CD14-positive monocyte (primary cell): ENCODE measurements at regions not wholly inside any gene's neighbourhood (a gene's known extent, or its start where the extent isn't known, plus 50 kb on each side); places are given as distances from the start of the nearest gene placed in this dataset.

Experiments
- DNase-seq, 3 donors: peaks; one replicate each; pipeline ENCODE4 v3.0.0-alpha.2; 2011 to 2022
- H2AFZ ChIP-seq: 2 replicates; pipeline ENCODE4 v1.6.0; 2012; ENCODE audit warnings: mild to moderate bottlenecking, low read depth, low read length, inconsistent platforms; ENCODE audit not compliant: insufficient read depth, poor library complexity, severe bottlenecking
- H3K27ac ChIP-seq, 2 donors: 1 replicate in 1 of 2; 2 replicates in 1 of 2; pipeline ENCODE4 v1.5.1; 2012 to 2013; ENCODE audit warnings: low read length in 2 of 2, control low read depth in 1 of 2, inconsistent platforms in 1 of 2, low read depth in 1 of 2, mild to moderate bottlenecking in 1 of 2
- H3K27me3 ChIP-seq, 2 donors: one replicate each; pipeline versions ENCODE4 v1.6.0 to v1.6.1; 2011 to 2013; ENCODE audit warnings: low read length in 2 of 2; ENCODE audit not compliant: control insufficient read depth in 2 of 2, insufficient read depth in 2 of 2
- H3K36me3 ChIP-seq, 2 donors: replicated peaks in 1 of 2; 1 replicate in 1 of 2; 2 replicates in 1 of 2; pipeline versions ENCODE4 v1.5.1 to v1.6.1; 2012 to 2013; ENCODE audit warnings: low read length in 2 of 2, control low read depth in 1 of 2, inconsistent platforms in 1 of 2, mild to moderate bottlenecking in 1 of 2; ENCODE audit not compliant: insufficient read depth in 2 of 2, control insufficient read depth in 1 of 2
- H3K4me1 ChIP-seq, 2 donors: 1 replicate in 1 of 2; 2 replicates in 1 of 2; pipeline versions ENCODE4 v1.5.1 to v1.6.1; 2012 to 2013; ENCODE audit warnings: low read length in 2 of 2, control low read depth in 1 of 2, inconsistent platforms in 1 of 2, mild to moderate bottlenecking in 1 of 2, moderate library complexity in 1 of 2; ENCODE audit not compliant: insufficient read depth in 2 of 2, control insufficient read depth in 1 of 2
- H3K4me2 ChIP-seq: replicated peaks from 2 replicates; pipeline ENCODE3; 2012; ENCODE audit warnings: low read length, moderate library complexity, mild to moderate bottlenecking; ENCODE audit not compliant: poor library complexity, severe bottlenecking; ENCODE audit errors: extremely low read depth
- H3K4me3 ChIP-seq, 3 experiments: fragments of 200-600 bp in 1 of 3; sonication (generic) in 1 of 3; replicated peaks in 1 of 3; 1 replicate in 2 of 3; 2 replicates in 1 of 3; pipeline ENCODE4 v1.5.1; 2011 to 2013; ENCODE audit warnings: low read length in 3 of 3, mild to moderate bottlenecking in 3 of 3, control low read depth in 2 of 3, low read depth in 2 of 3, inconsistent platforms in 1 of 3, moderate library complexity in 1 of 3
- H3K79me2 ChIP-seq: 2 replicates; pipeline ENCODE4 v1.6.0; 2012; ENCODE audit warnings: mild to moderate bottlenecking, control low read depth, inconsistent platforms, low read length, moderate library complexity; ENCODE audit not compliant: insufficient read depth
- H3K9ac ChIP-seq: 2 replicates; pipeline ENCODE4 v1.6.0; 2017; ENCODE audit warnings: low read length, mild to moderate bottlenecking; ENCODE audit not compliant: insufficient read depth, poor library complexity, severe bottlenecking
- H3K9me3 ChIP-seq, 2 donors: replicated peaks in 1 of 2; 1 replicate in 1 of 2; 2 replicates in 1 of 2; pipeline versions ENCODE4 v1.5.1 to v1.6.1; 2012 to 2013; ENCODE audit warnings: low read length in 2 of 2, control low read depth in 1 of 2; ENCODE audit not compliant: control insufficient read depth in 1 of 2, insufficient read depth in 1 of 2
- H4K20me1 ChIP-seq: 2 replicates; pipeline ENCODE4 v1.6.0; 2012; ENCODE audit warnings: mild to moderate bottlenecking, low read length, control low read depth, moderate library complexity; ENCODE audit not compliant: insufficient read depth
- H3K27ac Mint-ChIP-seq, 7 donors: one replicate each; pipeline ENCODE4 v1.8.0; 2020; ENCODE audit warnings: mild to moderate bottlenecking in 7 of 7, mixed read lengths in 7 of 7, moderate library complexity in 6 of 7, inconsistent platforms in 2 of 7
- H3K27me3 Mint-ChIP-seq, 3 donors: one replicate each; pipeline ENCODE4 v1.8.0; 2021 to 2022; ENCODE audit warnings: low read depth in 3 of 3, mild to moderate bottlenecking in 3 of 3, mixed read lengths in 3 of 3, moderate library complexity in 3 of 3, inconsistent platforms in 1 of 3
- H3K36me3 Mint-ChIP-seq, 2 donors: one replicate each; pipeline ENCODE4 v1.8.0; 2020; ENCODE audit warnings: mixed read lengths in 2 of 2, inconsistent platforms in 1 of 2, mild to moderate bottlenecking in 1 of 2
- H3K4me1 Mint-ChIP-seq: one replicate; pipeline ENCODE4 v1.8.0; 2020; ENCODE audit warnings: mild to moderate bottlenecking, mixed read lengths
- H3K4me3 Mint-ChIP-seq, 2 donors: one replicate each; pipeline ENCODE4 v1.8.0; 2020; ENCODE audit warnings: mild to moderate bottlenecking in 2 of 2, mixed read lengths in 2 of 2, moderate library complexity in 1 of 2
- H3K9me3 Mint-ChIP-seq, 7 donors: one replicate each; pipeline ENCODE4 v1.8.0; 2020 to 2022; ENCODE audit warnings: mixed read lengths in 7 of 7, mild to moderate bottlenecking in 6 of 7, moderate library complexity in 6 of 7, inconsistent platforms in 2 of 7
- CTCF ChIP-seq: fragments of 200-600 bp; IDR thresholded peaks from one replicate; pipeline ENCODE4 v1.8.0; 2022; ENCODE audit warnings: antibody characterized with exemption, mild to moderate bottlenecking
- whole genome bisulfite sequencing: methylation state at CpG from one replicate; pipeline ENCODE4 v1.1.5; 2013; ENCODE audit warnings: missing lambda C conversion rate; ENCODE audit not compliant: insufficient coverage; 5-methylcytosine and 5-hydroxymethylcytosine counted together
- intact Hi-C, 2 donors: fragments of 100-400 bp; cut with micrococcal nuclease; formaldehyde crosslinking; loops; one replicate each; pipeline versions ENCODE4 v1.15.0 to v1.15.1; 2023

- no peaks in the 10 kb centered on the region for H3K36me3 ChIP-seq
- H3K4me3 Mint-ChIP-seq: no peak overlapping the region
- H4K20me1 ChIP-seq: no peaks in the 10 kb centered on the region
- H3K4me3 ChIP-seq: no peak overlapping the region
- H3K9me3 Mint-ChIP-seq: peaks cover 0 to 5% (median 2%) of the 10 kb centered on the region in 7 donors
- H3K79me2 ChIP-seq: no peaks in the 10 kb centered on the region
- no CpG with 5 or more reads among the region's 2 CpGs for WGBS
- H3K4me2 ChIP-seq: no peak overlapping the region
- no peak overlapping the region for H3K27ac ChIP-seq
- no peaks in the 10 kb centered on the region for H3K4me1 Mint-ChIP-seq
- no peaks in the 10 kb centered on the region for H3K9me3 ChIP-seq
- DNase-seq: no peak
- H3K36me3 Mint-ChIP-seq: no peaks in the 10 kb centered on the region
- intact Hi-C loops: no loop called here
- no peak overlapping the region for H2AFZ ChIP-seq
- no peaks in the 10 kb centered on the region for H3K4me1 ChIP-seq
- peaks cover 0 to 1% (median 1%) of the 10 kb centered on the region in 3 donors for H3K27me3 Mint-ChIP-seq
- H3K9ac ChIP-seq: no peak overlapping the region
- H3K27me3 ChIP-seq: no peaks in the 10 kb centered on the region
- no peak overlapping the region for H3K27ac Mint-ChIP-seq
- no peak for TF ChIP-seq CTCF
These were observed 60.2 kb downstream of the SLIT2 start for GRCh38 chr4:20311856-20312255.

- 44% methylated on average over 9 of the region's 12 CpGs for WGBS
- H3K9ac ChIP-seq: no peak overlapping the region
These were observed 61.7 kb downstream of the SLIT2 start for GRCh38 chr4:20313237-20314030.

More at GRCh38 chr4:20313237-20314030, 61.7 kb downstream of the SLIT2 start:
- no peaks in the 10 kb centered on the region for H4K20me1 ChIP-seq
- H3K9me3 ChIP-seq: no peaks in the 10 kb centered on the region
- no peaks in the 10 kb centered on the region for H3K79me2 ChIP-seq
- no peaks in the 10 kb centered on the region for H3K4me1 ChIP-seq
- H2AFZ ChIP-seq: no peak overlapping the region
- intact Hi-C loops: no loop called here
- Mint-ChIP-seq H3K9me3 (peaks cover 0 to 2% (median 0%) of the 10 kb centered on the region in 7 donors), H3K27ac (no peak overlapping the region), H3K36me3 (no peaks in the 10 kb centered on the region), H3K4me3 (no peak overlapping the region), H3K27me3 (peaks cover 0 to 1% (median 1%) of the 10 kb centered on the region in 3 donors), H3K4me1 (no peaks in the 10 kb centered on the region)
- H3K4me3 ChIP-seq: no peak overlapping the region
- H3K27me3 ChIP-seq: no peaks in the 10 kb centered on the region
- no peak overlapping the region for H3K27ac ChIP-seq
- no peak for TF ChIP-seq CTCF
- DNase-seq: no peak
- H3K36me3 ChIP-seq: no peaks in the 10 kb centered on the region
- H3K4me2 ChIP-seq: no peak overlapping the region
